Lower leg skin (tissue), 3 donors: ENCODE measurements at regions not wholly inside any gene's neighbourhood (a gene's known extent, or its start where the extent isn't known, plus 50 kb on each side); places are given as distances from the start of the nearest gene placed in this dataset.

Experiments used
- POLR2A ChIP-seq, 2 donors: fragments of 450-650 bp; IDR thresholded peaks; one replicate each; pipeline ENCODE4 v1.6.1; 2016 to 2017; ENCODE audit warnings: antibody characterized with exemption in 2 of 2, mild to moderate bottlenecking in 1 of 2, moderate library complexity in 1 of 2
- TF ChIP-seq, protein P1 (sequence below), 3 donors: fragments of 450-650 bp; IDR thresholded peaks; one replicate each; pipeline ENCODE4 v1.5.1; 2016; ENCODE audit warnings: antibody characterized with exemption in 3 of 3, mild to moderate bottlenecking in 3 of 3, moderate library complexity in 2 of 3

DNA sequence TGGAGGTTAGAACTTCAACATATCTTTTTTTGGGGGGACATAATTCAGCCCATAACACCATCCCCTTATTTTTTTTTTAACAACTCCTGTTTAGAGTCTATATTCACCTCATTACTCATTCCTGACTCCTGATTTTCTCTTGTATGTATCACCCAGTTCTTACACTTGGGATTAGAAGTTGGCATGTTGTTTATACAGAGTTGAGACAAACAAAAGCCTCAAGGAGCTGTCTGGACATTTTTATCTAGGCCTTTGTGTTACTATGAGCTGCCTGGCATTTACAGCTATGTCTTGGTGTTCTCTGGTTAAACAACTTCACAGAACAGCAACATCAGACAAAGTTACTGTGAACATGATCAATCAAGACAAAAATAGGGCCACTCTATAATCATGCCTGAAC is 517.5 kb downstream of the KIF20B start:
- TF ChIP-seq, protein P1, sequence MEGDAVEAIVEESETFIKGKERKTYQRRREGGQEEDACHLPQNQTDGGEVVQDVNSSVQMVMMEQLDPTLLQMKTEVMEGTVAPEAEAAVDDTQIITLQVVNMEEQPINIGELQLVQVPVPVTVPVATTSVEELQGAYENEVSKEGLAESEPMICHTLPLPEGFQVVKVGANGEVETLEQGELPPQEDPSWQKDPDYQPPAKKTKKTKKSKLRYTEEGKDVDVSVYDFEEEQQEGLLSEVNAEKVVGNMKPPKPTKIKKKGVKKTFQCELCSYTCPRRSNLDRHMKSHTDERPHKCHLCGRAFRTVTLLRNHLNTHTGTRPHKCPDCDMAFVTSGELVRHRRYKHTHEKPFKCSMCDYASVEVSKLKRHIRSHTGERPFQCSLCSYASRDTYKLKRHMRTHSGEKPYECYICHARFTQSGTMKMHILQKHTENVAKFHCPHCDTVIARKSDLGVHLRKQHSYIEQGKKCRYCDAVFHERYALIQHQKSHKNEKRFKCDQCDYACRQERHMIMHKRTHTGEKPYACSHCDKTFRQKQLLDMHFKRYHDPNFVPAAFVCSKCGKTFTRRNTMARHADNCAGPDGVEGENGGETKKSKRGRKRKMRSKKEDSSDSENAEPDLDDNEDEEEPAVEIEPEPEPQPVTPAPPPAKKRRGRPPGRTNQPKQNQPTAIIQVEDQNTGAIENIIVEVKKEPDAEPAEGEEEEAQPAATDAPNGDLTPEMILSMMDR (IDR thresholded peaks at IDR 0.05) = no peak
- TF ChIP-seq POLR2A (IDR thresholded peaks at IDR 0.05) = no peak
